ENCODE measurements at regions not wholly inside any gene's neighbourhood (a gene's known extent, or its start where the extent isn't known, plus 50 kb on each side); places are given as distances from the start of the nearest gene placed in this dataset.

- POLR2A ChIA-PET, result no interaction called here
- H3K9me3 ChIP-seq (ENCODE audit: low read length), result no peaks in the 10 kb centered on the region
- no peaks in the 10 kb centered on the region for H3K9me2 ChIP-seq (ENCODE audit: insufficient read depth, low read length)
- no peaks in the 10 kb centered on the region for H3K36me3 ChIP-seq (ENCODE audit: insufficient read depth, low read length)
- no TSS peak for BruUV-seq (replicated peaks)
- no peak overlapping the region for H3K4me3 ChIP-seq (ENCODE audit: low read depth, low read length, poor library complexity, severe bottlenecking)
- H2AFZ ChIP-seq (ENCODE audit: low read length), result no peak overlapping the region
- no peak for TF ChIP-seq CTCF (conservative IDR thresholded peaks at IDR 0.05; ENCODE audit: low read length)
- no peak for TF ChIP-seq EZH2phosphoT487 (IDR thresholded peaks at IDR 0.05; ENCODE audit: borderline replicate concordance, low read depth, low read length)
- H3K4me2 ChIP-seq (ENCODE audit: low read length), result no peak overlapping the region
- H4K20me1 ChIP-seq (ENCODE audit: insufficient read depth, low read length), result no peaks in the 10 kb centered on the region
- no peaks in the 10 kb centered on the region for H3K4me1 ChIP-seq (ENCODE audit: insufficient read depth, low read length, poor library complexity, severe bottlenecking)
- no peak for DNase-seq (ENCODE audit: low spot score)
- no peaks in the 10 kb centered on the region for H3K79me2 ChIP-seq (ENCODE audit: insufficient read depth, low read depth, low read length)
- no peak overlapping the region for H3K27ac ChIP-seq (ENCODE audit: low read depth, low read length, poor library complexity, severe bottlenecking)
- intact Hi-C loops (cut with micrococcal nuclease; ENCODE audit: unreplicated experiment), result no loop called here
- CTCF ChIA-PET (ENCODE audit: unreplicated experiment), result no interaction called here
Measured at GRCh38 chr5:53397845-53398244, 82.6 kb upstream of the FST start.

GRCh38 chr5:53399926-53400697 is 80.3 kb upstream of the FST start:
- Histone ChIP-seq H3K4me2 (ENCODE audit: low read length) (no peak overlapping the region), H3K9me2 (ENCODE audit: insufficient read depth, low read length) (no peaks in the 10 kb centered on the region), H3K79me2 (ENCODE audit: insufficient read depth, low read depth, low read length) (no peaks in the 10 kb centered on the region), H2AFZ (ENCODE audit: low read length) (no peak overlapping the region), H3K27ac (ENCODE audit: low read depth, low read length, poor library complexity, severe bottlenecking) (no peak overlapping the region), H3K4me3 (ENCODE audit: low read depth, low read length, poor library complexity, severe bottlenecking) (no peak overlapping the region), H3K9me3 (ENCODE audit: low read length) (no peaks in the 10 kb centered on the region), H3K36me3 (ENCODE audit: insufficient read depth, low read length) (no peaks in the 10 kb centered on the region), H4K20me1 (ENCODE audit: insufficient read depth, low read length) (no peaks in the 10 kb centered on the region), H3K4me1 (ENCODE audit: insufficient read depth, low read length, poor library complexity, severe bottlenecking) (no peaks in the 10 kb centered on the region)
- POLR2A ChIA-PET, result no interaction called here
- DNase-seq (ENCODE audit: low spot score), result no peak
- CTCF ChIA-PET (ENCODE audit: unreplicated experiment), result no interaction called here
- intact Hi-C loops (cut with micrococcal nuclease; ENCODE audit: unreplicated experiment), result no loop called here
- no TSS peak for BruUV-seq (replicated peaks)
- no peak for TF ChIP-seq EZH2phosphoT487 (IDR thresholded peaks at IDR 0.05; ENCODE audit: borderline replicate concordance, low read depth, low read length)
- TF ChIP-seq CTCF (conservative IDR thresholded peaks at IDR 0.05; ENCODE audit: low read length), result no peak

- Histone ChIP-seq H3K4me1 (ENCODE audit: insufficient read depth, low read length, poor library complexity, severe bottlenecking) (no peaks in the 10 kb centered on the region), H4K20me1 (ENCODE audit: insufficient read depth, low read length) (no peaks in the 10 kb centered on the region), H3K4me2 (ENCODE audit: low read length) (no peak overlapping the region), H3K9me3 (ENCODE audit: low read length) (no peaks in the 10 kb centered on the region), H3K79me2 (ENCODE audit: insufficient read depth, low read depth, low read length) (no peaks in the 10 kb centered on the region), H2AFZ (ENCODE audit: low read length) (no peak overlapping the region), H3K36me3 (ENCODE audit: insufficient read depth, low read length) (no peaks in the 10 kb centered on the region), H3K9me2 (ENCODE audit: insufficient read depth, low read length) (no peaks in the 10 kb centered on the region), H3K27ac (ENCODE audit: low read depth, low read length, poor library complexity, severe bottlenecking) (no peak overlapping the region), H3K4me3 (ENCODE audit: low read depth, low read length, poor library complexity, severe bottlenecking) (no peak overlapping the region)
- intact Hi-C loops (cut with micrococcal nuclease; ENCODE audit: unreplicated experiment), result no loop called here
- no TSS peak for BruUV-seq (replicated peaks)
- no peak for TF ChIP-seq EZH2phosphoT487 (IDR thresholded peaks at IDR 0.05; ENCODE audit: borderline replicate concordance, low read depth, low read length)
- ChIA-PET POLR2A (no interaction called here), CTCF (ENCODE audit: unreplicated experiment) (no interaction called here)
- no peak for DNase-seq (ENCODE audit: low spot score)
Measured at GRCh38 chr5:53403291-53403690, 77.1 kb upstream of the FST start.

Data from OCI-LY7 (cell line).